GM18870 (cell line): ENCODE measurements at regions not wholly inside any gene's neighbourhood (a gene's known extent, or its start where the extent isn't known, plus 50 kb on each side); places are given as distances from the start of the nearest gene placed in this dataset.

Source experiments
- ATAC-seq: cut with Tn5 transposase; IDR thresholded peaks from one replicate; pipeline ENCODE4 v1.9.1; 2021; ENCODE audit warnings: moderate library complexity; ENCODE audit not compliant: unreplicated experiment

DNA sequence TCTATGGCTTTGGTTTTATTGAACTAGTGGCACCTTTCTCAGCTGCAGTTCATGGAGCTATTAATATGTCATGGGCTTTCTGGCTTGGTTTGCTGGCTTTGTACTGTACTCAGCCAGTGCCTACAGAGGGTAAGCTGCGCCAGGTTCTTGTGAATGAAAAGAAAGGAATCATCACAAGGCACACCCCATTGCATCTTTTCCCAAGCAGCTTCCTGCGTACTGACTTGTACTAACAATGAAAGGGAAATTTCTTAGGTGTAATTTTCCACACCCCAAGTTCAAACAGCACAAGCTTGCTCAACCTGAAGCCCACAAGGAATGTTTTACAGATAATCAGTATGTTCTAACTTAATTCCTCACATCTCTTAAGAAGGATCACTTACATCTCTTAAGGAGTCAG, 78.0 kb upstream of the TNFSF18 start:
- ATAC-seq: no peak

DNA sequence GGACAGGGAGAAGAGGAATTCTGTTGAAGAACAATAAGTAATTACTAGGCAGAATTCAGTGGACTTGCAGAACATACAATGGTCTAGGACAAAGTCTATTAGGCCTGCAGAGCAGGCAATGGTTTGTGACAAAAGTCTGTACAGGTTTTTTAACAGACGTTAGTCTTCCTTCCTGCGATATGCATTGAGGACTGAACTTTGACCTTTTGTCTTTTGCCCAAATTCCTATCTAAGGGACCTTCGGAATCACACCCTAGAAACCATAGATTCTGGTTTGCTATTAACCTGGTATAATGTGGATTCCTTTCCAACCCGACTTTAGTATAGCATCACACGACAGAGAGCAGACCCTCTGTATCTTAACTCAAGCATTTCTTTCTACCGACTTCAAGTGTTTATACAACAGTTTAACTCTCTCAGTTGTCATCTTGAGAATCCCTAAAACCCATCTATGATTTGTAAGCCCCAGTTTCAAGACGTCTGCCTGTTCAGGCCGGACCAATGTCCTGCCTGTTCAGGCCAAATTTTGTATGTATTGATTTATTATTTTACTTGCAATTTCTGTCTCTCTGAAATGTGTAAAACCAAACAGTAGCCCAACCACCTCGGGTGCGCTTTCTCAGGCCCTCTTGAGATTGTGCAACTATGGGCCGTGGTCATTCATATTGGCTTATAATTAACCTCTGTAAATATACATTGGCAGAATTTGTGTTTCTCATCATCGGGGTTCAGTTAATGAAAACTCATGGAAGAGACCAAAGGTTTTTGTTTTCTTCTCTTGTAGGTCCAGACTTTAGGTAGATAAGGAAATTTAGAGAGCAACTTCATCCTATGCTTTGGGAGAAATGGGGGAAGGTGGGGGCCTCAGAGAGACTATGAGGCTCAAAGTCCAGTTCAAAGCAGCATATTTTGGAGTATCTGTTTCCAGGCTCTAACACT, 76.9 kb upstream of the TNFSF18 start:
- no peak for ATAC-seq

DNA sequence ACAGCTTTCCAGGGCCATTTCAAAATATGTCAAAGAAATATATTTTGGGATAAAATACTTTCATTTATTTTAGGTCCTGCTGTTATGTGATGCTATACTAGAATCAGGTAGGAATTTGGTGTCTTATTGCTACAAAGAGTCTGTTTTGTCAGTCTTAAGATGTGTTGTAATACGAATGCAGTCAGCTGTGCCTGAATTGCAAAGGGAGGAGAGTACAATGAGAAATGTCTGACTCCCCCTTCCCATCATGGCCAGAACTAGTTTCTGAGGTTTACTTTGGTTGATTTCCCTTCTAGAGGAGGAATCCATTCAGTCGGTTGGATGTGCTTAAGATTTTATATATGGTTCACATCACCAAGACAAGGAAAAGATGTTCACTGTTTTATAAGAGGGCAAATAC, 75.7 kb upstream of the TNFSF18 start:
- no peak for ATAC-seq

DNA sequence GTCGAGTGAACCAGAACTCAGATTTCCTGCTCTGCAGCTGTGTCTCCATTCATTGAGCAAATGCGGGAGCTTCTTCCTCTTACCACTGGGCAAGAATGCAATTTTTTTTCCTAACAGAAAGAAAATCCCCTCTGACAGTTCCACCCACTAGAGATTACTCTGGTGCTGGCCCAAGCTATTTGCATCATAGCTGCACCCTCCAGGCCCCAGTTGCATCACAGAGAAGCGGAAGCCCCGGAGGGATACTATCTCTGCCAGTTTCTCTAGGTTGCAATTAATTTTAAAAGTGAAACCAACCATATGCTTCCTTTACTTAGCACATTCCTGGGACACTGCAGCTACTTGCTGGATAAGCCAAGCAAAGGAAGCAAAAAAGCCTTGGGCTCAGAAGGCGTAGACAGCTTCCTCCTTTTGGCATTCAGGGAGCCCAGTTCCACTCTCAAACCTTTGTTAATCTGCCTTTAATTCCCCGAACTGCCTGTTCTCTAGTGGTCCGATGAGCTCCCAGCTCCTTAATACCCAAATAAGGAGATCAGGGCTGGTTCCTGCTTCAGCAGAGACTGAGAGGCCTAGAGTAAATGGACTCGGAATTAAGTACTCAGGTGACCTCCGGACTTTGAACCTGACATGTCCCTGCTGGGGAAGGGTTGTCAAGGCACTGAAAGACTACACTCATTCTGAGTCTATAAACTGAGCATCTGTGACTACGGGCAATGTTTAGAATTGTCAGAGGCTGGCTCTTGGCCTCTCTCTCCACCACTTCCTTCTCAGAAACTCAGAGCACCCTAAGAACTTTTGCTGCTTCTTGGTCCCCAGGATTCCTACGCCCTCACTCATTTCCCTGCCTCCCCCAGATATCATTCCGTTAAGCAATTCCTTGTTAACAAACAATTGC, 72.5 kb upstream of the TNFSF18 start:
- ATAC-seq: peak; percentile 57

DNA sequence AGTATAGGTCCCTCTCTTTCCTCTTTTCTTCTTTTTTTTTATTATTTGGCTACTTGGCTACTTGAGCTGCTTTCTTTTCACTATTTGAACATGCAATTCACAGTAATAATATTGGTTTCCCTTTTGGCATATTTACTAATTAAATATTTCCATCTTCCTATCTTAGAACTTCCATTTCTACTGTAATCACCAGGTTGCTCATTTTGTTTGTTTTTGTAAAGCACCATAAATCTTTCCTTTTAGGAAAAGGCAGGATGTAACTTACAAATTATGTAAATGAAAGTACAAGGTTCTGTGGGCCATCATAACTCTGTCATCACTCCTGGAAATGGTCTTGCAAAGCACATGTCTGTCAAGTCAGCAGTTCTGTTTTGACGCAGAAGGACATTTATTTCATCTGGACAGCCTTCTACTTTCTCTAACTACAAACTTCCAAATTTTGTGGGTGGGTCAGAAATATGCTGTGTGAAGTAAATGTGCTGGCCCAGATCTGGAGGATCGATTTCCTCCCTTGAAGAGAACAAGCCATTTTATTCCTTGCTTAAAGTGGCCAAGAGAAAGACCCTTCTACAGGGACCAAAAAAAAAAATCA, 71.7 kb upstream of the TNFSF18 start:
- ATAC-seq: no peak

DNA sequence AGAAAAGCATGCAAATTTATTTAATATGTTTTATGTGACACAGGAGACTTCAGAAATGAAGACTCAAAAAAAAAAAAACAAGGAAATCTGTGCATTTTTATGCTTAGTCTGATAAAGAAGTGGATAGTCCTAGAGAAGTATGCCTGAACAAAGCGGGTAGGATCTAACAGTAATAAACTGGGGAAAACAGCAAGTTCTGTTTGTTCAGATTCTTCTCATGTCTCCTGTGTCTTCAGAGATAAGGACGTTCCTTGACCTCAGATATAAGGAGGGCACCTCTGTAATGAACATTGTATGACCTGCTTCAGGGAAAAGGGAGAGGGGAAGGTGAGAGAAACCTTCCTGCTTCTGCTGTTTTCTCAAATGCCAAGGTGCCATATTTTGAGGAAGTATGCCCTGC, 67.7 kb upstream of the TNFSF18 start:
- ATAC-seq: no peak

DNA sequence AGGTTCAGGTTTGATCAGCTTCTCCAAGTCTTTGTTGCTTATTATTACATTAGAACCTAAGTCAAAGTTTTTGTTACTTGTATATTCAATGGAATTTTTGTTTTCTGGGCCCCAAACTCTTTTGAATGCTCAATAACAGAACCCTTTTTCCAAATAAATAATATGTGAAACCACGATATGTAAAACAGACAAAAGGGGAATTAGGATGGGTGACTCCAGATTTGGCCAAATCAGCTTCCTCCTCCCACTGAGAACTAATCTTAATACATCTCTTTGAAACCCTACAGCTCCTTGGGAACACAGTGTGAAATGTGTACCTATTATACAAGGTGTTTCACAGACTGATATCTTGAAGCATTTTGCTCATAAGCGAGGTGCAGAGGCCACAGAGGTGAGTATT, 67.0 kb upstream of the TNFSF18 start:
- no peak for ATAC-seq

DNA sequence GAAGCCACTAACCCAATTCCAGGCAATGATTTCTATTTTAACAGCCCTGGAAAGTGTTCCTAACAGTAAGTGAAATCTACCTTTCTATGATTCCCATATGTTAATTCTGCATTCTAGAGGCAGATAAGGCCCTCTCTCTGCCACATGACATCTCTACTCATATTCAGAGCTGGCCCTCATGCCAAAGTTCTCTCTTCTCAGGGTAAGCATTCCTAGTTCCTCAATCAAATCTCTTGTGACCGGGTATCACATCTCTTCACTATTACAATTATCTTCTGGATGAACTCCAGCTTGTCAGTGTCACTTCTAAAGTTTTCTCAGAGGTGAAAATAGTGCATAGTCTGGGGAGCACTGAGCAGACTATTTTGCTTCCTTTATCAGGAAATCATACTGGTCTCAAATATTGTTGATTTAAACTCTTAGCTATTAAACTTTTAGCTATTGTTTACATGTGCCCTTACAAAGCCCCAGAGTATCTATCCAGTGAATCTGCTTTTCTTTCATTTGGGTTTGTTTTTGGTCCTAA, 66.4 kb upstream of the TNFSF18 start:
- ATAC-seq: no peak

DNA sequence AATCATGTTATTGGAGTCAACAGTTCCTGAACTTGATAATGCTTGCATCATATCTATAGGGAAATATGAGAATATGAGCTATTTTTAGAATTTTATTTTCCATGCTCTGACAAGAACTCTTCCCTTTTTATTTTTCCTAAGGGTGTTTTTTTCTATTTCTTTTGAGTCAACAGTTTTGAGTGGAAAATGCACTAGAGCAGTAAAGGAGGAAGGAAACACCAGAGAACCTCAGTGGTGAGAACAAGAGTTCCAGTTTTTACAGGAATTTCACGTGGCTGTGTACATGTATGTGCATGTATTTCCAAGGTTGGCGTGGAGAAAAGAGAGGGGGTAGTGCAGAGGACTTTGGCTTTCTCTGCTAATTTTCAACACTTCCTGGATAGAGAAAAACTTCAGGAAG, 63.6 kb upstream of the TNFSF18 start:
- ATAC-seq: no peak

DNA sequence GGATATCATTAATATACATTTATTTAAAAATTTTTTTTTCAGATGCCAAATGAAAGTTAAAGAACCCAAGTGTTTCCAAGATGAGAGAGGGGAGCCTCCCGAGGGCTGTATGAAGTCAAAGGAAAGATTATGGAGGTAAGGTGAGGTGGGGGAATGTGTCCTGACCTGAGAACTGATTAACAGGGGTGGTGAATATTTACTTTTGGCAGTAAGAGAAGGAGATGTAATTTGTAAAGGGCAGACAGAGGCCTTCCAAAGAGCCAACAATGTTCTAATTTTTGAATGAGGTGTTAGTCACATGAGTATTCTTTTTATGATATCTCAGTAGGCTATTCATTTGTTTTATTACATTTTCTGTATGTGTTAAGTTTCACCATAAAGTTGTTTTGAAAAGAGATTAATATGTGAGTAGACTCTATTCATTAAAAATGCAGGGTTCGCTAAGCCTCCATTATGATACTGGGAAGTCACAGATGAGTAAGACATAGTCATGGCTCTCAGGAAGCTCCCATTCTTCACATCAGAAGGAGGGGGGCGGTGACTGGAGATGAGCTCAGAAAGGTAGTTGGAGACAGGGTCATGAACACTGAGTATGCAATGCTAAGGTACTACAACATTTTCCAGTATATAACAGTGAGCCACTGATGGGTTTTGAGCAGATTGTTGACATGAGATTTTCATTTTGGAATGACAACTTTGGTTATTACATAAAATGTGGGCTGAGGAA, 62.4 kb upstream of the TNFSF18 start:
- ATAC-seq: no peak

DNA sequence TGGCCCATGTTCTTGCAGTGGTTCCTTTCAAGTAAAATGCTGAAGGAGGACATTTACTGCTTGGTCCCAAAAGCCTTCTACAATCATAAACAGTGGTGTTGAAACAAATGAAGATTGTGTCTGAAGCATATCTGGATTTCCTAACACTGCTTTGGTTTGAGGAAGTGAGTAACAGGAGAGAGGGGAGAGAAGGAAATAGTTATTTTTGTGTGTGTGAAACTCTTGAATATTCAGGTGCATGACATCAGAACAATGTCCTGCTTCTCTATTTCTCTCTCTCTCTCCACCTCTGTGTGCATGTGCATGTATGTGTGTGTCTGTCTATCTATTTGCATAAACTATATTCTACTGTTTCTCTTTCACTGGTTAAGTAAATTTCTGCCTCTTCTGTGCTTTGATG, 61.4 kb upstream of the TNFSF18 start:
- peak; percentile 96 for ATAC-seq

DNA sequence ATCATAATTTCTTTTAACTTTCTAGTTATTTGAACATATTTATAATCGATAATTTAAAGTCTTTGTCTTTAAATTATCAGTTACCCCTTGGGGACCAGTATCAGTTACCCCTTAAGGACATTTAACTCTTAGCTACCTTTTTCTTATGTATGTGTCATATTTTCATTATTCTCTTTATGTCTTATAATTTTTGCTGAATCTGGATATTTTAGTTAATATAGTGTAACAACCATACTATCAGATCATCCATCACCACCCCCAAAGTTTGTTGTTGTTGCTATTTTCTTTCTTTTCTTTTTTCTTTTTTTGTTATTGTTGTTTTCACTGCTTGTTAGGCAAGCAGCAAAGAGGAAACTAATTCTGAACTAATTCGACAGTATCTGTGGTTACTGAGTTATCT, 57.0 kb upstream of the TNFSF18 start:
- no peak for ATAC-seq

DNA sequence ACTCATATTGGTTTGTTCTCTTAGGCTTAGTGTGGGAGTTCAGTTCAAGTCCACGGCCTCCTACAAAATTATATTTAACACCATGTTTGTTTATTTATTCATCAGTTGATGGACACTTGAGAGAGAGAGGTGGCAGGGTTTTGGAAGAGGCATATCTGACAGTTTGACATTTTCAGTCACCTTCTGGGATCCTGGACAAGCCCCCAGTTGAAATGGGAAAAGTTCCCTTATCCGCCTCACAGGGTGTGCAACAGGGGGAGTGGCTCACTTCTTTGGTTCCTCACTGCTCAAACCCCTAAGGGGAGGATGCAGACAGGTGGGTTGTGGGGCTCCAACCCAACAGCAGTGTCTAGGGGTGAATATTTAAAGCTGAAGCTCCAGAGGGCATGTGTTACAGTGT, 52.3 kb upstream of the TNFSF18 start:
- no peak for ATAC-seq

DNA sequence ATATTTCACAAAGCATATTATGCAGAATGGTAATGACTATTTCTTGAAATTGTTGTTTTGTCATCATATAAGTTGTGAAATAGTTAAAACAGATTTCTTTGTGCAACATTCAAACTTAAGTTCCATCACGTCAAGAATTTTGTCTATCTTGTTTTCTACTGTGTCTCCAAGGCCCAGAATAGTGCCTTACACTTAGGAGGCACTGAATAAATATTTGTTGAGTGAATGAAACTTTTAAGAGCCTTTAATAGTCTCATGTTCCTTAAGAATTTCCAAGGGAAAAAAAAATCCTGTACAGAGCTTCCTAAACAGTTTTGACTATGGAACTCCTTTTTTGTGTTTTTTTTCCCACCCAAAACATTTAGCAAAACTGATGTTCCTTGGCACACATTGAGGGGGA, 50.8 kb upstream of the TNFSF18 start:
- ATAC-seq: no peak

DNA sequence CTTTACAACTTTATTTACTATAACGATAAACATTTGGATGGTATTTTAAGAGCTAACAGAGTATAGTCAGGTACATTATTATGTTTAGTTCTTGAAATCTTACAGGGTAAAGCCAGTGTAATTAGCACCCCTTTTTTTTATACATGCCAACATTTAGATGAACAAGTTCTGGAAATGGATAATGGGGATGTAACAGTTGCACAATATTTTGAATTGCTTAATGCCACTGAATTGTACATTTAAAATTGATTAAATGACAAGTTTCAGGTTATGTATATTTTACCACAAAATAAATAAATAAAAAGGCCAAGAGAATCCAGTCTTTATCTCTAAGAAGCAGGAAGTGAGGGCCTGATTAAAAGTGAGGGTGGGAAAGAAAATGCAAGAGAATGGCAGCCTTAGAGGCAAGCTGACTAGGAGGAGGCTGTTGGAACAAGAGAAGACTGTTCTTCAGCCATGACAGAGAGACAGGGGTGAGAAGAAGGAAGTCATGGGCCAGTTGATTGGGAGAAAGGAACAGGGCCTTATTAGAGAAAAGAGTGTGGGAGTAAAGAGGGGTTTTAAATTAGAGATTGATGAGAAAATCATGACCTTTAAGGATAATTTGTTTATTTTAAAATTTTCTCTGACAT, 49.9 kb upstream of the TNFSF18 start:
- ATAC-seq: no peak
